ENCODE measurements at regions not wholly inside any gene's neighbourhood (a gene's known extent, or its start where the extent isn't known, plus 50 kb on each side); places are given as distances from the start of the nearest gene placed in this dataset.

- DNase-seq: no peak
These were observed 281.3 kb upstream of the IRX4 start for GRCh38 chr5:2163940-2164490.

- no peak for DNase-seq
These were observed 280.5 kb upstream of the IRX4 start for GRCh38 chr5:2163060-2163856.

GRCh38 chr5:2160811-2161210 is 278.1 kb upstream of the IRX4 start:
- DNase-seq: no peak

GRCh38 chr5:2158767-2159166 is 276.0 kb upstream of the IRX4 start:
- DNase-seq: no peak

- DNase-seq: no peak
These were observed 275.4 kb upstream of the IRX4 start for GRCh38 chr5:2158109-2158508.

GRCh38 chr5:2157372-2157771 is 274.6 kb upstream of the IRX4 start:
- DNase-seq: no peak

GRCh38 chr5:2156358-2157059 is 273.8 kb upstream of the IRX4 start:
- no peak for DNase-seq

GRCh38 chr5:2155556-2155955 is 272.8 kb upstream of the IRX4 start:
- no peak for DNase-seq

- DNase-seq: no peak
These were observed 271.1 kb upstream of the IRX4 start for GRCh38 chr5:2153802-2154201.

- no peak for DNase-seq
These were observed 270.6 kb upstream of the IRX4 start for GRCh38 chr5:2153350-2153749.

- peak; percentile 1 for DNase-seq
These were observed 268.7 kb upstream of the IRX4 start for GRCh38 chr5:2151301-2151888.

GRCh38 chr5:2149195-2149539 is 266.4 kb upstream of the IRX4 start:
- peak; percentile 82 for DNase-seq

- DNase-seq: no peak
These were observed 265.8 kb upstream of the IRX4 start for GRCh38 chr5:2148312-2149194.

- DNase-seq: no peak
These were observed 265.0 kb upstream of the IRX4 start for GRCh38 chr5:2147504-2148311.

- DNase-seq: no peak
These were observed 261.1 kb upstream of the IRX4 start for GRCh38 chr5:2143646-2144353.

- no peak for DNase-seq
These were observed 260.4 kb upstream of the IRX4 start for GRCh38 chr5:2143088-2143487.

- no peak for DNase-seq
These were observed 259.8 kb upstream of the IRX4 start for GRCh38 chr5:2142456-2142954.

- no peak for DNase-seq
These were observed 258.7 kb upstream of the IRX4 start for GRCh38 chr5:2141254-2142000.

GRCh38 chr5:2140501-2141175 is 257.9 kb upstream of the IRX4 start:
- no peak for DNase-seq
